Forelimb muscle (tissue), 1 donor: ENCODE measurements at regions not wholly inside any gene's neighbourhood (a gene's known extent, or its start where the extent isn't known, plus 50 kb on each side); places are given as distances from the start of the nearest gene placed in this dataset.

ENCODE experiments used
- DNase-seq: peaks from one replicate; pipeline ENCODE4 v3.0.0-alpha.2; 2013; ENCODE audit warnings: low read depth

GRCh38 chr11:127334466-127334865 lies 333.9 kb upstream of the KIRREL3 start:
- DNase-seq = no peak

DNA sequence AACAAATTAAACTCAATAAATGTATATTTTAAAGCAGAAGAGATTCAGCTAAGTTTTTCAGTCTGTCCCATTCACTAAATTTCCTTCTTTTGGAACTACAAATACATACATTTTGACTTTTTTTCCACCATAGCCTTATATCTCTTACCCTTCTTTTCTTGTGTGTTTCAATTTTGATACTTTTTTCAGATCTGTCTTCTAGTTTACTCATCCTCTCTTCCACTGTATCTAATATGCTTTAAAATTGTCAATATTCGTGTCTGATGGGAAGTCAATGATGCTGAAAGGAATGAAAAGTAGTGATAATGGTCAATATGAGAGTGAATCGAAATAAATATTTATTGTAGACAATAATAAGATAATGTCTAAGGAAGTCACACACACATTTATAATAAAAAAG lies 332.3 kb upstream of the KIRREL3 start:
- DNase-seq = no peak

DNA sequence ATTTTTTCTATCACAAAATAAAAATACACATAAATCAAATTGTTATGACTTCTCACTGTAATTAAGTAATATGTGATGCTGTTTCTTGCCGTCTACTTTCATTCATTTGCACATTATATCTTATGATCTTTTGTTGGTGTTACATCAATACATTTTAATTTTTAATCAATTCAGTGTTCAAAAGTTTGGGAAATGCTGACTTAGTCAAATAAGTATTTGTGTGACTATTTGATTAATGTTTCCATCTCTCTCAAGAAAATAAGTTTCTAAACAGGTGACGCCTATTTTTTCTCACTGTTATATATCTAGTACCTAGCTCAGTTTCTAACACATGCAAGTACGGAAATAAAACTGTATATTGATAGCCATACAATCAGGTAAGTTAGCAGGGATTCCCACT lies 329.5 kb upstream of the KIRREL3 start:
- no peak for DNase-seq

GRCh38 chr11:127308291-127308690 lies 307.7 kb upstream of the KIRREL3 start:
- DNase-seq = no peak

DNA sequence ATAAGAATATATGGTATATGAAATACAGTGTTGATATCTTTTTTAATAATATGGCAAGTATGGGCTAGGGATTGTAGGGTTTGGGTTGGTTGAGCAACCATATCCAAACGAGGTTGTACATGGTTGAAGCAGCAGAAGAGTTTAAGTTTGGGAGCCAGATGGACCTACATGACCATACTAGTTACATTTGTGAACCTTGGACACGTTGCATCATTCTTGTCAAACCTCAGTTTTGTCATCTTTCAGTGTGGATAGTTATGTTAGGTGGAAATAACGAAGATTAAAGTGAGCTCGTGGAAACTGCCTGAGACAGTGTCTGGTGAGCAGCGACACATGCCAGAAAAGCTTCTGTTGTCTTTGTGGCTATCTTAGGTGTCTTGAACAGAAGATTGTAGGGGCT lies 307.1 kb upstream of the KIRREL3 start:
- DNase-seq = no peak

DNA sequence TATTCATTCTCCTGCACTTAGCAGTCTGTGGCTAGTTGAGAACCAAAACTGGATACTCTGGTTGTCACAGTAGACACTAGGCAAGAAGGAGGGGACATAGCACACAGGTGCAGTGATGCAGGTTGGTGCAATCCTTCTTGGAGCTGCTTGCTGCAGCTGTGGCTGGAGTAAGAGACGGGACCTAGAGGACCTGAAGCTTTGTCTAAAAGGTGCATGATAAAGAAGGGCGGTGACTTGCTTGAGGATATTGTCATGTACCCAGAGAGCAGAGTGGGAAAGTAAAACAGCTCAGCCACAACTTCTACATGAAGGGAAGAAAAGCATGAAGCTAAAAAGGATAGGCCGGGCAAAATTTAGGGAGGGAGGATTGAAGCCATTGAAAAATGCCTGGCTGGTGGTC lies 304.1 kb upstream of the KIRREL3 start:
- no peak for DNase-seq

- DNase-seq = no peak
Observed at GRCh38 chr11:127288926-127289325, 288.4 kb upstream of the KIRREL3 start.

DNA sequence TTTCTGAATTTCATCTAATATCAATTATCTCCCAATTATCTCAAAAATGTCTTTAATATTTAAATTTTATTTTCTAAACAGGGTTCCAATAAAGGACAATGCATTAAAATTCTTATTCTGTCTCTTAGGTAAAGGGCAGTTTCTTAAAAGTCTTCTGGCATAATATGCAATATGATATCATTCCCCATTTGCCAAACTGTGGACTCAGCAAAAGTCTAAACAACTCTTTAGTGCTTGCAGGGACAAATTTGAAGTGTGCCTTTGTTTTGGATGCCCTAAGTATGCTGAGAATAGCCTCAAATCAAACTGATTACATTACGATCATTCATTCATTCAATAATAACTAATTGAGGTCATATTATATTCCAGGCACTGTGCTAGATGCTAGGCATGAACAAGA lies 281.0 kb upstream of the KIRREL3 start:
- no peak for DNase-seq

DNA sequence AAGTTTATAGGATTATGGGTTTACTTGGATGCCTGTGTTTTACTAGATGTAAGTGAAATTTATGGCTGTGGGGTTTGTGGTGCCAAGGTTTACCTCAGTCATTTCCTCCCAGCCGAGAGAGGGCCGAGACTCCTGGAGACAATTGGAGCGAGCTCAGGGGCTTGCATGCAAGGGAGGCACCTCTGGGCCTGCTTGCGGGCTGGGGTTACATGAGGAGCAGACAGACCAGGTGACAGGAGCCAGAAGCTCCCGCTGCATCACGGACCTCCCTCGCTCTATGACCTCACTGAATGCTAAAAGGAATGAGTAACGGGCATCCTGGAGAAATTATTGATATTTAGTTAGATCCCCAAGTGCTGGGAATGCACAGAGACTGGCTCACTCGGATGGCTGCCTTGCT lies 275.2 kb upstream of the KIRREL3 start:
- no peak for DNase-seq

- DNase-seq = no peak
Observed at GRCh38 chr11:127274328-127274676, 273.7 kb upstream of the KIRREL3 start.

GRCh38 chr11:127273593-127274327 lies 273.2 kb upstream of the KIRREL3 start:
- no peak for DNase-seq

DNA sequence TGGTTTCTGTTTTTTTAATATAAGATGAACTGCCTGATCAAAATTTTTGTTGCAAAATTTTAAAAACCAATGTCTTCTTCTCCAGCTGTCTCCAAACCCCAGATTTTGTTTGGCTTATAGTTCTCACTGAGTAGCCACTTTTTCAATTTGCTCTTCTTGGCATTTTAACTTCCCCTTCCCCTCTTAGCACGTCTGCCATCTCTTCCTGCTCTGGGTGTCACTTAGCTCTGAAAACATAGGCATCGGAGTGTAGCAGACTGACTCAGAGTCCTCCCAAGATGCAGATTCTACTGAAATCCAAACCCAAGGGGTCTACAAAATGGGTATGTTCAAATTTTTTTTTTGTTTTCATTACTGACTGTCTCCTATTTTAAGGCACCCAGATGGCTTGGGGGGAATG lies 270.3 kb upstream of the KIRREL3 start:
- DNase-seq = no peak

DNA sequence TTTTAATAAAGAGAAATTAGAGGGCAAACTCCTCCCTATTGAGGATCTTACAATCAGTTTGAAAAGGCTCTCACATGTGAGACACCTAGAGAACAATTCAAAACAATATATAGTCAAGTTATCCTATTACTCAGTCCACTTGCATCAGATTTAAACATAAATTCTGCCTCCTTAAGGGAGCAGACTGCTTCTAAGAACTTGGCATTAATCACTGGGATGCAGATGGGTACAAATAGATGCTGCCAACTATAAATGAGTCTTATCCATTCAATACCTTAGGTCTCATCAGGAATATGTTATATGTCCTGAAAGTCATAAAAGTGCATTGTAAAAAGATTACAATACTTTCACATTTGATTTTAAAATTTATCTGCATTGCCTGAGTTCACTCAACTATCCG lies 269.3 kb upstream of the KIRREL3 start:
- no peak for DNase-seq

DNA sequence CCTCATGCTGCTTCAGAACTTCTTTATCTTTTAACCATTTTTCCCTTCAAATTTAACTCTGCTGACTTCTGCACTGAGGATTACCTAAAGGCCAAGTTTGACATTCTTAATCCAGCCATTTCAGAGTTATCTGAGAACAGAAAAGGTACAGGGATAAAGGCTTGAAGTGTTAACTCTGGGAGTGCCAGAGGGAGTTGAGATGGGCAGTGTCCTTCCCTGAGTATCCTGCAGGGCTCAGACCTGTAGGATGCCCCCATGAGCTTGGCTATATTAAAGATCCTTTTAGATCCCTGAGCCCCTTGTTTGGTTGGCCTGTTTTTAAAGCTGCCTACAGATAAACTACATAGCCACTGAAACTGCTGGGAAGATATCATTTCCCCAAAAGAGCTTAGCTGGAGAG lies 268.4 kb upstream of the KIRREL3 start:
- no peak for DNase-seq

GRCh38 chr11:127268521-127268920 lies 268.0 kb upstream of the KIRREL3 start:
- no peak for DNase-seq

GRCh38 chr11:127259102-127259501 lies 258.5 kb upstream of the KIRREL3 start:
- no peak for DNase-seq

DNA sequence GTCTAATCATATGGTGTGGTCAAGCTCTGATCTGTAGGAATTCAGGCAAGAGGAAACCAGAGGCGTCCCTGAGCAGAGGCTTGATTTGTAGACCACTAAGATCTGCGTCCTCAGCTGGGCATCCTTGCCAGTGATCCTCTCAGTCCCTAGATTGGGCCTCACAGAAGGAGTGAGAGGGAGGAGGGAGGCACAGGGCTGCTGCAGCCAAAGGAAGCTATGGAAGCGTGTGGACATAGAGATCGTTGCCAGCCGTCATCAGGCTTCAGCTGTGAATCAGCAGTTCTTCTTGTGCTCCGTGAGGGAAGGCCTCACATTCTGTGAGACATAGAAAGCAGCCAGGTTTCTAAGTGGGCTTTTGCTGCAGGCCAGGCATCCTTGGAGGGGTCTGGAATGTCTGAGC lies 254.6 kb upstream of the KIRREL3 start:
- peak; percentile 8 for DNase-seq

- DNase-seq = no peak
Observed at GRCh38 chr11:127252321-127252720, 251.8 kb upstream of the KIRREL3 start.

GRCh38 chr11:127249576-127249975 lies 249.0 kb upstream of the KIRREL3 start:
- no peak for DNase-seq

- DNase-seq = no peak
Observed at GRCh38 chr11:127248476-127248875, 247.9 kb upstream of the KIRREL3 start.

DNA sequence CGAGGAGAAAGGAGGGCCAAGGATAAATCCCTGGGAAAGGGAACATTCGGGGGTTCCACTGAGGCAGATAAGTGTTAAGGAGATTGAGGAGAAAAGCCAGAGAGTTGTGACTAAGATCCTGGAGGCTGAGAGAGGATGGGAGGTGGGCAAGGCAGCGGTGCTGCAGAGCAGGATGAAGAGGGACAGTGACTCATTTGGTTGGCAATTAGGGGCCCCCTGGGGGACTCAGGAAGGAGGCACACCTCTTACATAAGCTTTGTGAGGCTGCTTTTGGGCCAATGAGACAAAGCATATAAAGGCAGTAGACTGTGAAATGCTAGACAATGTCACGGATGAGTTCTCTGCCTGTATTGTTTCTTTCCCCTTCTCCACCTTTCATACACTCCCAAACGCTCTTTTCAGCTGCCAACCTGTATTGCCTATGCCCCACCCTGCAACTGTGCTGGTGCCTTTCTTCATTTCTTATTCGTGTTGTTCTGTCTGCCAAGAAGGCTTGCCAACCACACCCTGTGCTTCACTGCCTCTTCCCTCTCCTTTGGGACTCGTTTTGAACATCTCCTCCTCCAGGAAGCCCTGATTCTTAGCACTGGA lies 246.8 kb upstream of the KIRREL3 start:
- DNase-seq = no peak

- no peak for DNase-seq
Observed at GRCh38 chr11:127242676-127243075, 242.1 kb upstream of the KIRREL3 start.

GRCh38 chr11:127238321-127238720 lies 237.8 kb upstream of the KIRREL3 start:
- no peak for DNase-seq

DNA sequence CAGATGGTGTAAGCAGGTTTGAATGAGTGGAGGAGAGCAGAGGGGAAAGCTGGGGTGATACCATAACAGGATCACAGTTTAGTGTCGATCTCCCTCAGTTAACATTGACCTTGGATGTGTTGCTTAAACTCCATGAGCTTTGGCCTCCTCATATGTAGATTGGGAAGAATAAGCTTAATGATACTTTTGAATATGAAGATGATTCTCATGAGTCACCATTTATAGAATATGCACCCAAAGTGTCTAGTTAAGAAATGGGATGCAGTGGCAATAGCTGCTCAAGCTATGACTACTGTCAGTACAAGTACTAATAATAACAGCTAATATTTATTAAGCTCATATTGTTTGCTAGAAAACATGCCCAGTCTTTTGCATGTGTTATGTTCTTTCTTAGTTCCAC lies 236.2 kb upstream of the KIRREL3 start:
- DNase-seq = no peak
